ENCODE measurements at regions not wholly inside any gene's neighbourhood (a gene's known extent, or its start where the extent isn't known, plus 50 kb on each side); places are given as distances from the start of the nearest gene placed in this dataset.
"Not testable (repeated sequence)": the region's sequence is repeated elsewhere in the genome, so short reads cannot be mapped to it uniquely, and the experiment has no call there.

GRCh38 chr11:106517426-106517825 is 440.0 kb downstream of the AASDHPPT start:
- FAIRE-seq: no peak

GRCh38 chr11:106520146-106520912 is 442.9 kb downstream of the AASDHPPT start:
- FAIRE-seq: no peak

GRCh38 chr11:106520920-106521319 is 443.5 kb downstream of the AASDHPPT start:
- FAIRE-seq: no peak

- no peak for FAIRE-seq
Observed at GRCh38 chr11:106523171-106523570, 445.7 kb downstream of the AASDHPPT start.

GRCh38 chr11:106523921-106524320 is 446.5 kb downstream of the AASDHPPT start:
- no peak for FAIRE-seq

- FAIRE-seq: no peak
Observed at GRCh38 chr11:106524436-106524835, 447.0 kb downstream of the AASDHPPT start.

GRCh38 chr11:106531648-106532047 is 454.2 kb downstream of the AASDHPPT start:
- FAIRE-seq: not testable (repeated sequence)

GRCh38 chr11:106533046-106533445 is 455.6 kb downstream of the AASDHPPT start:
- no peak for FAIRE-seq

- FAIRE-seq: no peak
Observed at GRCh38 chr11:106540001-106540400, 462.5 kb downstream of the AASDHPPT start.

- FAIRE-seq: no peak
Observed at GRCh38 chr11:106548406-106548805, 469.9 kb downstream of the GUCY1A2 start.

- no peak for FAIRE-seq
Observed at GRCh38 chr11:106551744-106552673, 466.3 kb downstream of the GUCY1A2 start.

GRCh38 chr11:106552694-106553203 is 465.5 kb downstream of the GUCY1A2 start:
- no peak for FAIRE-seq

GRCh38 chr11:106553304-106553703 is 465.0 kb downstream of the GUCY1A2 start:
- FAIRE-seq: no peak

GRCh38 chr11:106555566-106556250 is 462.6 kb downstream of the GUCY1A2 start:
- FAIRE-seq: not testable (repeated sequence)

- no peak for FAIRE-seq
Observed at GRCh38 chr11:106565326-106565725, 452.9 kb downstream of the GUCY1A2 start.

- no peak for FAIRE-seq
Observed at GRCh38 chr11:106568632-106569031, 449.6 kb downstream of the GUCY1A2 start.

GRCh38 chr11:106577384-106577783 is 440.9 kb downstream of the GUCY1A2 start:
- FAIRE-seq: not testable (repeated sequence)

GRCh38 chr11:106581399-106581798 is 436.9 kb downstream of the GUCY1A2 start:
- FAIRE-seq: no peak

GRCh38 chr11:106585061-106585460 is 433.2 kb downstream of the GUCY1A2 start:
- no peak for FAIRE-seq

GRCh38 chr11:106594751-106595351 is 423.4 kb downstream of the GUCY1A2 start:
- FAIRE-seq: no peak

- no peak for FAIRE-seq
Observed at GRCh38 chr11:106601684-106602297, 416.5 kb downstream of the GUCY1A2 start.

GRCh38 chr11:106608677-106609076 is 409.6 kb downstream of the GUCY1A2 start:
- no peak for FAIRE-seq
